Astrocyte (in vitro differentiated cells and primary cell): ENCODE measurements at regions not wholly inside any gene's neighbourhood (a gene's known extent, or its start where the extent isn't known, plus 50 kb on each side); places are given as distances from the start of the nearest gene placed in this dataset.

Experiments
- CTCF ChIP-seq: IDR thresholded peaks from 2 replicates; pipeline ENCODE4 v1.5.1; 2011; ENCODE audit warnings: low read depth, mild to moderate bottlenecking, inconsistent platforms, low read length, moderate library complexity; ENCODE audit not compliant: insufficient read depth
- EZH2 ChIP-seq: IDR thresholded peaks from 2 replicates; pipeline ENCODE4 v1.6.1; 2012; ENCODE audit warnings: mild to moderate bottlenecking, low read length, inconsistent platforms; ENCODE audit not compliant: insufficient read depth

GRCh38 chr3:43998370-43998835 is 243.3 kb upstream of the TOPAZ1 start:
- TF ChIP-seq EZH2 (peak; percentile 44), CTCF (no peak)
